K562 (cell line): ENCODE measurements at regions not wholly inside any gene's neighbourhood (a gene's known extent, or its start where the extent isn't known, plus 50 kb on each side); places are given as distances from the start of the nearest gene placed in this dataset.

Source experiments
- ATAC-seq: fragments of 200-7000 bp; cut with Tn5 transposase; 3 replicates; pipeline ENCODE4 v1.9.1; 2020; ENCODE audit warnings: moderate library complexity
- BruUV-seq: library from RNA; stranded (reverse); fragments of 400-500 nt; replicated peaks from 2 replicates; lab custom pipeline; 2021; lab: Mats Ljungman, UMichigan
- CTCF ChIA-PET: fragments of 300-600 bp; formaldehyde crosslinking; extraction: SDS; loops from one replicate; lab custom pipeline; 2021; ENCODE audit warnings: low intra/inter-chr PET ratio; lab: Yijun Ruan, JAX
- POLR2A ChIA-PET: fragments of 300-600, 350-650 bp; sonication (Branson Sonifier 250); formaldehyde crosslinking; extraction: SDS; loops from one replicate; lab custom pipeline; 2021; ENCODE audit warnings: antibody characterized with exemption, inconsistent platforms; lab: Yijun Ruan, JAX
- DNase-seq, 4 experiments: peaks; one replicate each; pipeline versions ENCODE4 v3.0.0 to v3.0.0-alpha.2; 2011 to 2018; ENCODE audit warnings: low spot score in 3 of 4, mixed read lengths in 3 of 4; ENCODE audit errors: extremely low read depth in 1 of 4
- FAIRE-seq: peaks from 2 replicates; lab custom pipeline; 2011; peaks lifted over from hg19 to GRCh38; lab: Jason Lieb, UNC
- H2AFZ ChIP-seq: 2 replicates; pipeline ENCODE4 v1.6.0; 2011; ENCODE audit warnings: low read depth, low read length, control low read depth, inconsistent platforms
- H3K27ac ChIP-seq: fragments of 200-600 bp; 3 replicates; pipeline ENCODE4 v1.8.0; 2011; ENCODE audit warnings: low read depth, mild to moderate bottlenecking, control low read depth, inconsistent platforms, low read length, moderate library complexity, mixed read lengths; ENCODE audit errors: extremely low read depth
- H3K27me3 ChIP-seq, 2 experiments: fragments of 300-600 bp in 1 of 2; 2 replicates in 1 of 2; 3 replicates in 1 of 2; pipeline versions ENCODE4 v1.6.0 to v1.8.0; 2011; ENCODE audit warnings: inconsistent platforms in 2 of 2, low read length in 2 of 2, mild to moderate bottlenecking in 1 of 2, mixed read lengths in 1 of 2, moderate library complexity in 1 of 2; ENCODE audit not compliant: control insufficient read depth in 2 of 2, insufficient read depth in 2 of 2
- H3K36me3 ChIP-seq: fragments of 300-600 bp; 3 replicates; pipeline ENCODE4 v1.8.0; 2011; ENCODE audit warnings: mild to moderate bottlenecking, low read length, inconsistent platforms; ENCODE audit not compliant: control insufficient read depth, insufficient read depth
- H3K4me1 ChIP-seq, 2 experiments: fragments of 200-600 bp in 1 of 2; replicated peaks in 1 of 2; 2 replicates in 1 of 2; 3 replicates in 1 of 2; pipeline versions ENCODE4 v1.5.1 to v1.8.0; 2011; ENCODE audit warnings: inconsistent platforms in 2 of 2, low read length in 2 of 2, mild to moderate bottlenecking in 1 of 2, mixed read lengths in 1 of 2, moderate library complexity in 1 of 2; ENCODE audit not compliant: control insufficient read depth in 2 of 2, insufficient read depth in 2 of 2
- H3K4me2 ChIP-seq: 2 replicates; pipeline ENCODE4 v1.6.1; 2011; ENCODE audit warnings: low read length, control low read depth, inconsistent platforms, mixed read lengths; ENCODE audit not compliant: insufficient read depth
- H3K4me3 ChIP-seq: fragments of 200-600 bp; sonication (generic), shearing (Covaris generic); 2 replicates; pipeline ENCODE4 v1.5.1; 2016; ENCODE audit warnings: control low read depth, inconsistent platforms
- H3K79me2 ChIP-seq: fragments of 200-600 bp; 3 replicates; pipeline ENCODE4 v1.8.0; 2011; ENCODE audit warnings: low read length, inconsistent platforms; ENCODE audit not compliant: control insufficient read depth, insufficient read depth
- H3K9ac ChIP-seq, 2 experiments: 2 replicates each; pipeline versions ENCODE4 v1.6.0 to v1.6.1; 2011; ENCODE audit warnings: low read depth in 2 of 2, low read length in 2 of 2, control low read depth in 1 of 2, inconsistent platforms in 1 of 2, mild to moderate bottlenecking in 1 of 2, mixed read lengths in 1 of 2; ENCODE audit not compliant: insufficient read depth in 1 of 2
- H3K9me1 ChIP-seq: one replicate; pipeline ENCODE4 v1.6.0; 2011; ENCODE audit warnings: inconsistent platforms, mild to moderate bottlenecking, low read length, moderate library complexity; ENCODE audit not compliant: control insufficient read depth, insufficient read depth
- H3K9me3 ChIP-seq: replicated peaks from 2 replicates; pipeline ENCODE4 v1.5.1; 2011; ENCODE audit warnings: low read depth, low read length, inconsistent platforms; ENCODE audit not compliant: control insufficient read depth, insufficient read depth
- H4K20me1 ChIP-seq: replicated peaks from 2 replicates; pipeline ENCODE4 v1.6.1; 2011; ENCODE audit warnings: low read length, inconsistent platforms, mixed read lengths; ENCODE audit not compliant: control insufficient read depth, insufficient read depth
- CBFA2T2 ChIP-seq: fragments of 450-650 bp; conservative IDR thresholded peaks from 2 replicates; pipeline ENCODE4 v1.6.1; 2017; ENCODE audit warnings: mild to moderate bottlenecking
- CREM ChIP-seq: IDR thresholded peaks from 2 replicates; pipeline ENCODE4 v1.6.1; 2014; ENCODE audit warnings: antibody characterized with exemption, low read depth
- HMG20A ChIP-seq: fragments of 450-650 bp; formaldehyde crosslinking; conservative IDR thresholded peaks from 2 replicates; pipeline ENCODE4 v1.4.0; 2020; ENCODE audit warnings: mild to moderate bottlenecking, mixed read lengths
- JUND ChIP-seq, 2 experiments: IDR thresholded peaks; 2 replicates in 1 of 2; 3 replicates in 1 of 2; pipeline ENCODE4 v1.6.1; 2011; ENCODE audit warnings: borderline replicate concordance in 2 of 2, low read depth in 2 of 2, low read length in 2 of 2, improper control_type of control experiment in 1 of 2, missing biosample characterization in 1 of 2, missing genetic modification characterization in 1 of 2, missing genetic modification reagents in 1 of 2
- NBN ChIP-seq: fragments of 450-650 bp; IDR thresholded peaks from 2 replicates; pipeline ENCODE4 v1.6.1; 2016; ENCODE audit warnings: low read depth, mild to moderate bottlenecking
- PCBP1 ChIP-seq: fragments of 200-400 bp; formaldehyde crosslinking; IDR thresholded peaks from 2 replicates; pipeline ENCODE4 v1.6.1; 2018; ENCODE audit warnings: mild to moderate bottlenecking, low read depth, low read length; ENCODE audit not compliant: poor library complexity, severe bottlenecking
- SMAD1 ChIP-seq: fragments of 150-350 bp; IDR thresholded peaks from 2 replicates; pipeline ENCODE4 v1.6.1; 2014; ENCODE audit warnings: low read length, low read depth; ENCODE audit not compliant: partially characterized antibody
- ZNF316 ChIP-seq: fragments of 450-650 bp; IDR thresholded peaks from 2 replicates; pipeline ENCODE4 v1.6.1; 2016
- WGBS: fragments of 100-300 bp; shearing (Covaris generic); methylation state at CpG from one replicate; pipeline ENCODE4 v1.1.6; 2016; ENCODE audit warnings: low coverage, mixed read lengths; ENCODE audit not compliant: insufficient coverage; ENCODE audit errors: missing lambda C conversion rate; 5-methylcytosine and 5-hydroxymethylcytosine counted together
- in situ Hi-C: fragments of 300-500 bp; cut with MboI; formaldehyde crosslinking; loops from 4 replicates; pipeline ENCODE4 v1.15.0; 2018; ENCODE audit warnings: inconsistent platforms, mixed read lengths
- intact Hi-C: fragments of 100-400 bp; cut with micrococcal nuclease; formaldehyde crosslinking; loops from 2 replicates; pipeline ENCODE4 v1.14.2; 2022
- TF ChIP-seq, protein P1 (sequence below): fragments of 250-450 bp; sonication (Bioruptor Pico); IDR thresholded peaks from 2 replicates; pipeline ENCODE4 v1.5.0; 2020; ENCODE audit warnings: mild to moderate bottlenecking, borderline replicate concordance
- TF ChIP-seq, protein P2 (sequence below): sonication (generic); formaldehyde crosslinking; IDR thresholded peaks from 2 replicates; pipeline ENCODE4 v1.8.0; 2022; ENCODE audit warnings: missing genetic modification reagents, mild to moderate bottlenecking, borderline replicate concordance

DNA sequence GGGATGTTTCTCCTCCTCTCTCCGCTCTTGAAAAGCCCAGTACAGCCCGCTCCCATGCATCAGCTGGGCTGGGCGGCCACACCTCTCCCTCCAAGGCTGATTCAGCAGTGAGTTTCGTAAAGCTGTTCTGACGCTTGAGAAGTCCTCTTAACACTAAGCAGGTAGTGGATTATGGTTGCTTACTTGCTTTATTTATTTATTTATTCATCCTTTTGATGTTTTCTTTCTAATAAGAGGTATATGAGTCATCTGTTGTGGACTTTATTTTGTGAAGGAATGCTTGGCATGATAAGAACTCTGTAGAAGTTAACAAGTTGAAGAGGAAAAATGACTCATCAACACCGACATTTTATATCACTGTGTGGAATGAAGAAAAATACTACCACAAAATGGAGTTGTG, 285.0 kb downstream of the SQOR start:
- ChIA-PET CTCF (no interaction called here), POLR2A (no interaction called here)
- H3K4me1 ChIP-seq = no peaks in the 10 kb centered on the region
- H3K9ac ChIP-seq = no peak overlapping the region
- H3K27ac ChIP-seq = no peak overlapping the region
- no peaks in the 10 kb centered on the region for H3K79me2 ChIP-seq
- FAIRE-seq (no peak), DNase-seq (no peak), ATAC-seq (no peak)
- WGBS = 0% methylated on average over 6 of the region's 6 CpGs
- H3K27me3 ChIP-seq = no peaks in the 10 kb centered on the region
- H3K9me3 ChIP-seq = no peaks in the 10 kb centered on the region
- in situ Hi-C loops (no loop called here), intact Hi-C loops (no loop called here)
- no peak overlapping the region for H3K4me3 ChIP-seq
- H2AFZ ChIP-seq = no peak overlapping the region
- TF ChIP-seq CBFA2T2 = no peak
- TF ChIP-seq HMG20A (CRISPR knock-in tag) = no peak
- TF ChIP-seq NBN = no peak
- no peak for TF ChIP-seq ZNF316
- TF ChIP-seq JUND (IDR thresholded peaks at IDR 0.05; ENCODE audit: borderline replicate concordance, low read depth, low read length) = no peak
- TF ChIP-seq JUND (tag; IDR thresholded peaks at IDR 0.05; ENCODE audit: borderline replicate concordance, low read depth, low read length) = 0 out of 3 replicates have a peak, but pooled peaks have one; percentile 20
- BruUV-seq = no TSS peak
- no peak overlapping the region for H3K4me2 ChIP-seq
- no peaks in the 10 kb centered on the region for H4K20me1 ChIP-seq
- H3K9me1 ChIP-seq = no peaks in the 10 kb centered on the region
- H3K36me3 ChIP-seq = no peaks in the 10 kb centered on the region

DNA sequence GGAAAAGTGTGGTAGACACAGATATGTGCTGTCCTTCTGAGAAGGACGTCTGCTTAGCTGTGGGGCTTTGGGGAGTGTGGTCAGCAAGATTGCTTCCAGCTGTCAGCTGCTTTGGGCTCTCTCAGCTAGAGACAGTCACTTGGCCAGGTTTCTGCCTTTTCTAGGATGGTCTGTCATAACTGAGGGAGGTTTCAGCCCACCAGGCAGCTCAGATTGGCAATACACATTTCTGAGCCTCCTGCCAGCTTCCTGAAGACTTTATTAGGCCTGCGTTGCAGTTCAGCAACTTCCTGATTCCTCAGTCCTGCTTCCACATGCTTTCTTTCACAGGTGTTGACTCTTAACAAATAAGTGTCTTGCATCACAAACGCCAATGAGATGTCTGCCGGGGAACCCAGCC, 286.5 kb downstream of the SQOR start:
- no peak overlapping the region for H3K27ac ChIP-seq
- H2AFZ ChIP-seq = no peak overlapping the region
- H3K4me1 ChIP-seq = no peaks in the 10 kb centered on the region
- no peak for ATAC-seq
- ChIA-PET CTCF (no interaction called here), POLR2A (no interaction called here)
- no peaks in the 10 kb centered on the region for H4K20me1 ChIP-seq
- FAIRE-seq = no peak
- H3K9me1 ChIP-seq = no peaks in the 10 kb centered on the region
- no peak for DNase-seq
- H3K4me3 ChIP-seq = no peak overlapping the region
- no peaks in the 10 kb centered on the region for H3K9me3 ChIP-seq
- H3K36me3 ChIP-seq = no peaks in the 10 kb centered on the region
- no peak overlapping the region for H3K4me2 ChIP-seq
- TF ChIP-seq, protein P1, sequence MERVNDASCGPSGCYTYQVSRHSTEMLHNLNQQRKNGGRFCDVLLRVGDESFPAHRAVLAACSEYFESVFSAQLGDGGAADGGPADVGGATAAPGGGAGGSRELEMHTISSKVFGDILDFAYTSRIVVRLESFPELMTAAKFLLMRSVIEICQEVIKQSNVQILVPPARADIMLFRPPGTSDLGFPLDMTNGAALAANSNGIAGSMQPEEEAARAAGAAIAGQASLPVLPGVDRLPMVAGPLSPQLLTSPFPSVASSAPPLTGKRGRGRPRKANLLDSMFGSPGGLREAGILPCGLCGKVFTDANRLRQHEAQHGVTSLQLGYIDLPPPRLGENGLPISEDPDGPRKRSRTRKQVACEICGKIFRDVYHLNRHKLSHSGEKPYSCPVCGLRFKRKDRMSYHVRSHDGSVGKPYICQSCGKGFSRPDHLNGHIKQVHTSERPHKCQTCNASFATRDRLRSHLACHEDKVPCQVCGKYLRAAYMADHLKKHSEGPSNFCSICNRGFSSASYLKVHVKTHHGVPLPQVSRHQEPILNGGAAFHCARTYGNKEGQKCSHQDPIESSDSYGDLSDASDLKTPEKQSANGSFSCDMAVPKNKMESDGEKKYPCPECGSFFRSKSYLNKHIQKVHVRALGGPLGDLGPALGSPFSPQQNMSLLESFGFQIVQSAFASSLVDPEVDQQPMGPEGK = no peak
- no peak for TF ChIP-seq PCBP1
- TF ChIP-seq, protein P2, sequence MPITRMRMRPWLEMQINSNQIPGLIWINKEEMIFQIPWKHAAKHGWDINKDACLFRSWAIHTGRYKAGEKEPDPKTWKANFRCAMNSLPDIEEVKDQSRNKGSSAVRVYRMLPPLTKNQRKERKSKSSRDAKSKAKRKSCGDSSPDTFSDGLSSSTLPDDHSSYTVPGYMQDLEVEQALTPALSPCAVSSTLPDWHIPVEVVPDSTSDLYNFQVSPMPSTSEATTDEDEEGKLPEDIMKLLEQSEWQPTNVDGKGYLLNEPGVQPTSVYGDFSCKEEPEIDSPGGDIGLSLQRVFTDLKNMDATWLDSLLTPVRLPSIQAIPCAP (CRISPR knock-in tag) = no peak
- TF ChIP-seq CREM = no peak
- TF ChIP-seq SMAD1 = no peak
- no TSS peak for BruUV-seq
- WGBS = 2% methylated on average over 4 of the region's 4 CpGs
- no peaks in the 10 kb centered on the region for H3K79me2 ChIP-seq
- no peak overlapping the region for H3K9ac ChIP-seq
- no peaks in the 10 kb centered on the region for H3K27me3 ChIP-seq
- in situ Hi-C loops (no loop called here), intact Hi-C loops (no loop called here)
